8988T (cell line): ENCODE measurements at regions not wholly inside any gene's neighbourhood (a gene's known extent, or its start where the extent isn't known, plus 50 kb on each side); places are given as distances from the start of the nearest gene placed in this dataset.
"Not testable (repeated sequence)": the region's sequence is repeated elsewhere in the genome, so short reads cannot be mapped to it uniquely, and the experiment has no call there.

ENCODE experiments used
- DNase-seq: peaks from one replicate; pipeline ENCODE4 v3.0.0; 2011

GRCh38 chr2:19644763-19645162, 257.0 kb downstream of the TTC32 start:
- DNase-seq, result no peak

- no peak for DNase-seq
These were observed 258.7 kb downstream of the TTC32 start for GRCh38 chr2:19643117-19643518.

GRCh38 chr2:19642501-19642900, 259.3 kb downstream of the TTC32 start:
- no peak for DNase-seq

- DNase-seq, result no peak
These were observed 265.8 kb downstream of the TTC32 start for GRCh38 chr2:19635951-19636510.

GRCh38 chr2:19632403-19632991, 269.3 kb downstream of the TTC32 start:
- no peak for DNase-seq

- DNase-seq, result no peak
These were observed 269.9 kb downstream of the TTC32 start for GRCh38 chr2:19631871-19632270.

- DNase-seq, result no peak
These were observed 270.9 kb downstream of the TTC32 start for GRCh38 chr2:19630921-19631320.

- no peak for DNase-seq
These were observed 268.9 kb upstream of the OSR1 start for GRCh38 chr2:19627359-19627758.

- no peak for DNase-seq
These were observed 265.1 kb upstream of the OSR1 start for GRCh38 chr2:19623488-19623887.

GRCh38 chr2:19617257-19617848, 258.9 kb upstream of the OSR1 start:
- no peak for DNase-seq

GRCh38 chr2:19615402-19615801, 257.0 kb upstream of the OSR1 start:
- DNase-seq, result not testable (repeated sequence)

- DNase-seq, result no peak
These were observed 255.6 kb upstream of the OSR1 start for GRCh38 chr2:19614066-19614465.

- DNase-seq, result no peak
These were observed 253.3 kb upstream of the OSR1 start for GRCh38 chr2:19611491-19612332.

GRCh38 chr2:19609266-19609665, 250.8 kb upstream of the OSR1 start:
- DNase-seq, result no peak

- DNase-seq, result no peak
These were observed 249.7 kb upstream of the OSR1 start for GRCh38 chr2:19607931-19608771.

- DNase-seq, result no peak
These were observed 249.0 kb upstream of the OSR1 start for GRCh38 chr2:19607400-19607799.

- no peak for DNase-seq
These were observed 242.6 kb upstream of the OSR1 start for GRCh38 chr2:19600982-19601381.

- DNase-seq, result no peak
These were observed 242.1 kb upstream of the OSR1 start for GRCh38 chr2:19600506-19600905.

GRCh38 chr2:19598971-19599370, 240.5 kb upstream of the OSR1 start:
- DNase-seq, result no peak

- no peak for DNase-seq
These were observed 233.8 kb upstream of the OSR1 start for GRCh38 chr2:19592197-19592596.

GRCh38 chr2:19589791-19590190, 231.4 kb upstream of the OSR1 start:
- DNase-seq, result no peak

- DNase-seq, result no peak
These were observed 222.4 kb upstream of the OSR1 start for GRCh38 chr2:19580830-19581229.

- DNase-seq, result no peak
These were observed 221.8 kb upstream of the OSR1 start for GRCh38 chr2:19580264-19580663.
